Endothelial cell of umbilical vein (primary cell): ENCODE measurements at regions not wholly inside any gene's neighbourhood (a gene's known extent, or its start where the extent isn't known, plus 50 kb on each side); places are given as distances from the start of the nearest gene placed in this dataset.
"Not testable (repeated sequence)": the region's sequence is repeated elsewhere in the genome, so short reads cannot be mapped to it uniquely, and the experiment has no call there.

Source experiments
- TF ChIP-seq, protein P1 (sequence below), 2 donors: IDR thresholded peaks; 1 replicate in 1 of 2; 2 replicates in 1 of 2; pipeline ENCODE4 v1.5.1; 2011; ENCODE audit warnings: low read length in 2 of 2, mild to moderate bottlenecking in 2 of 2, moderate library complexity in 2 of 2, control low read depth in 1 of 2, inconsistent platforms in 1 of 2, low read depth in 1 of 2; ENCODE audit not compliant: insufficient read depth in 1 of 2; ENCODE audit errors: extremely low read depth in 1 of 2
- TF ChIP-seq, protein P2 (sequence below): IDR thresholded peaks from 2 replicates; pipeline ENCODE4 v1.6.1; 2011; ENCODE audit not compliant: insufficient read depth, insufficient read length

DNA sequence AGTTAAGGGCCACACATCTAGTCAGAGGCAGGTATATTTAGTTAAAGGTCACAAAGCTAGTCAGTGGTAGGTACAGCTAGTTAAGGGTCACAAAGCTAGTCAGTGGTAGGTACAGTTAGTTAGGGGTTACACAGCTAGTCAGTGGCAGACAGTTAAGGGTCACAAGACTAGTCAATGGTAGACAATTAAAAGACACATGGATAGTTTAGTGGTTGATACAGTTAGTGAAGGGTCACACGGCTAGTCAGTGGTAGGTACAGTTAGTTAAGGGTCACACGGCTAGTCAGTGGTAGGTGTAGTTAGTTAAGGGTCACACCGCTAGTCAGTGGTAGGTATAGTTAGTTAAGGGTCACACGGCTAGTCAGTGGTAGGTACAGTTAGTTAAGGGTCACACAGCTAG is 110.0 kb downstream of the NPIPA7 start:
- TF ChIP-seq, protein P1, sequence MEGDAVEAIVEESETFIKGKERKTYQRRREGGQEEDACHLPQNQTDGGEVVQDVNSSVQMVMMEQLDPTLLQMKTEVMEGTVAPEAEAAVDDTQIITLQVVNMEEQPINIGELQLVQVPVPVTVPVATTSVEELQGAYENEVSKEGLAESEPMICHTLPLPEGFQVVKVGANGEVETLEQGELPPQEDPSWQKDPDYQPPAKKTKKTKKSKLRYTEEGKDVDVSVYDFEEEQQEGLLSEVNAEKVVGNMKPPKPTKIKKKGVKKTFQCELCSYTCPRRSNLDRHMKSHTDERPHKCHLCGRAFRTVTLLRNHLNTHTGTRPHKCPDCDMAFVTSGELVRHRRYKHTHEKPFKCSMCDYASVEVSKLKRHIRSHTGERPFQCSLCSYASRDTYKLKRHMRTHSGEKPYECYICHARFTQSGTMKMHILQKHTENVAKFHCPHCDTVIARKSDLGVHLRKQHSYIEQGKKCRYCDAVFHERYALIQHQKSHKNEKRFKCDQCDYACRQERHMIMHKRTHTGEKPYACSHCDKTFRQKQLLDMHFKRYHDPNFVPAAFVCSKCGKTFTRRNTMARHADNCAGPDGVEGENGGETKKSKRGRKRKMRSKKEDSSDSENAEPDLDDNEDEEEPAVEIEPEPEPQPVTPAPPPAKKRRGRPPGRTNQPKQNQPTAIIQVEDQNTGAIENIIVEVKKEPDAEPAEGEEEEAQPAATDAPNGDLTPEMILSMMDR (IDR thresholded peaks at IDR 0.05; ENCODE audit: extremely low read depth in 1 of 2, insufficient read depth in 1 of 2, low read depth in 1 of 2, low read length in 2 of 2), result not testable (repeated sequence)
- TF ChIP-seq, protein P2, sequence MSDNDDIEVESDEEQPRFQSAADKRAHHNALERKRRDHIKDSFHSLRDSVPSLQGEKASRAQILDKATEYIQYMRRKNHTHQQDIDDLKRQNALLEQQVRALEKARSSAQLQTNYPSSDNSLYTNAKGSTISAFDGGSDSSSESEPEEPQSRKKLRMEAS, result not testable (repeated sequence)
